ENCODE measurements at regions not wholly inside any gene's neighbourhood (a gene's known extent, or its start where the extent isn't known, plus 50 kb on each side); places are given as distances from the start of the nearest gene placed in this dataset.

GRCh38 chr16:87017371-87018012, 299.7 kb downstream of the C16orf95 start:
- DNase-seq (peak in 2 of 5 donors; percentile 38 to 62), FAIRE-seq (no peak)
- Histone ChIP-seq H3K27ac (ENCODE audit: low read depth in 2 of 2, low read length in 2 of 2) (no peak overlapping the region), H3K9me3 (ENCODE audit: control insufficient read depth in 2 of 3, insufficient read depth in 1 of 3, low read length in 3 of 3) (no peaks in the 10 kb centered on the region), H3K4me3 (ENCODE audit: low read length in 3 of 3) (no peak overlapping the region), H3K36me3 (ENCODE audit: control insufficient read depth in 2 of 3, insufficient read depth in 3 of 3, low read length in 3 of 3) (no peaks in the 10 kb centered on the region), H3K4me1 (ENCODE audit: control insufficient read depth in 2 of 3, insufficient read depth in 2 of 3, low read depth in 1 of 3, low read length in 3 of 3) (no peaks in the 10 kb centered on the region), H3K27me3 (ENCODE audit: control insufficient read depth, insufficient read depth, low read length) (no peaks in the 10 kb centered on the region), H3K9ac (ENCODE audit: low read length in 3 of 3) (no peak overlapping the region)
- no peak for TF ChIP-seq CTCF (IDR thresholded peaks at IDR 0.05; ENCODE audit: borderline replicate concordance, extremely low read depth, insufficient read depth)
- intact Hi-C loops (cut with DNase I), result no loop called here

- intact Hi-C loops (cut with DNase I), result no loop called here
- Histone ChIP-seq H3K9ac (ENCODE audit: low read length in 3 of 3) (no peak overlapping the region), H3K27ac (ENCODE audit: low read depth in 2 of 2, low read length in 2 of 2) (no peak overlapping the region), H3K27me3 (ENCODE audit: control insufficient read depth, insufficient read depth, low read length) (no peaks in the 10 kb centered on the region), H3K9me3 (ENCODE audit: control insufficient read depth in 2 of 3, insufficient read depth in 1 of 3, low read length in 3 of 3) (no peaks in the 10 kb centered on the region), H3K36me3 (ENCODE audit: control insufficient read depth in 2 of 3, insufficient read depth in 3 of 3, low read length in 3 of 3) (no peaks in the 10 kb centered on the region), H3K4me1 (ENCODE audit: control insufficient read depth in 2 of 3, insufficient read depth in 2 of 3, low read depth in 1 of 3, low read length in 3 of 3) (no peaks in the 10 kb centered on the region), H3K4me3 (ENCODE audit: low read length in 3 of 3) (no peak overlapping the region)
- TF ChIP-seq CTCF (IDR thresholded peaks at IDR 0.05; ENCODE audit: borderline replicate concordance, extremely low read depth, insufficient read depth), result no peak
- FAIRE-seq, result no peak
- DNase-seq, result peak in 2 of 5 donors; percentile 6 to 72
Observed at GRCh38 chr16:87025676-87026075, 291.5 kb downstream of the C16orf95 start.

GRCh38 chr16:87027056-87027616, 290.1 kb downstream of the C16orf95 start:
- intact Hi-C loops (cut with DNase I), result no loop called here
- Histone ChIP-seq H3K27ac (ENCODE audit: low read depth in 2 of 2, low read length in 2 of 2) (no peak overlapping the region), H3K9me3 (ENCODE audit: control insufficient read depth in 2 of 3, insufficient read depth in 1 of 3, low read length in 3 of 3) (no peaks in the 10 kb centered on the region), H3K4me3 (ENCODE audit: low read length in 3 of 3) (no peak overlapping the region), H3K4me1 (ENCODE audit: control insufficient read depth in 2 of 3, insufficient read depth in 2 of 3, low read depth in 1 of 3, low read length in 3 of 3) (no peaks in the 10 kb centered on the region), H3K9ac (ENCODE audit: low read length in 3 of 3) (no peak overlapping the region), H3K27me3 (ENCODE audit: control insufficient read depth, insufficient read depth, low read length) (no peaks in the 10 kb centered on the region), H3K36me3 (ENCODE audit: control insufficient read depth in 2 of 3, insufficient read depth in 3 of 3, low read length in 3 of 3) (no peaks in the 10 kb centered on the region)
- no peak for FAIRE-seq
- DNase-seq, result no peak
- no peak for TF ChIP-seq CTCF (IDR thresholded peaks at IDR 0.05; ENCODE audit: borderline replicate concordance, extremely low read depth, insufficient read depth)

Measured in kidney (tissue), 13 donors.